ENCODE measurements at regions not wholly inside any gene's neighbourhood (a gene's known extent, or its start where the extent isn't known, plus 50 kb on each side); places are given as distances from the start of the nearest gene placed in this dataset.

GRCh38 chr9:81476813-81477490 lies 212.4 kb downstream of the TLE1 start:
- no peak for DNase-seq (ENCODE audit: low read depth in 1 of 2, low spot score in 1 of 2)
- in situ Hi-C loops (cut with HindIII; ENCODE audit: low pct_unique_long_range_greater_than_20kb, low sequenced_read_pairs), result no loop called here
- no peak for TF ChIP-seq JUND (IDR thresholded peaks at IDR 0.05; ENCODE audit: low read depth)

GRCh38 chr9:81474792-81475191 lies 214.6 kb downstream of the TLE1 start:
- no peak for TF ChIP-seq JUND (IDR thresholded peaks at IDR 0.05; ENCODE audit: low read depth)

GRCh38 chr9:81474125-81474524 lies 215.2 kb downstream of the TLE1 start:
- no peak for DNase-seq (ENCODE audit: low read depth in 1 of 2, low spot score in 1 of 2)
- in situ Hi-C loops (cut with HindIII; ENCODE audit: low pct_unique_long_range_greater_than_20kb, low sequenced_read_pairs), result no loop called here
- no peak for TF ChIP-seq JUND (IDR thresholded peaks at IDR 0.05; ENCODE audit: low read depth)

More at GRCh38 chr9:81474792-81475191, 214.6 kb downstream of the TLE1 start:
- DNase-seq (ENCODE audit: low read depth in 1 of 2, low spot score in 1 of 2), result no peak
- in situ Hi-C loops (cut with HindIII; ENCODE audit: low pct_unique_long_range_greater_than_20kb, low sequenced_read_pairs), result no loop called here

GRCh38 chr9:81473708-81474107 lies 215.6 kb downstream of the TLE1 start:
- in situ Hi-C loops (cut with HindIII; ENCODE audit: low pct_unique_long_range_greater_than_20kb, low sequenced_read_pairs), result no loop called here
- no peak for TF ChIP-seq JUND (IDR thresholded peaks at IDR 0.05; ENCODE audit: low read depth)
- no peak for DNase-seq (ENCODE audit: low read depth in 1 of 2, low spot score in 1 of 2)

GRCh38 chr9:81473206-81473605 lies 216.1 kb downstream of the TLE1 start:
- in situ Hi-C loops (cut with HindIII; ENCODE audit: low pct_unique_long_range_greater_than_20kb, low sequenced_read_pairs), result no loop called here
- no peak for DNase-seq (ENCODE audit: low read depth in 1 of 2, low spot score in 1 of 2)
- TF ChIP-seq JUND (IDR thresholded peaks at IDR 0.05; ENCODE audit: low read depth), result no peak

GRCh38 chr9:81472701-81473100 lies 216.6 kb downstream of the TLE1 start:
- in situ Hi-C loops (cut with HindIII; ENCODE audit: low pct_unique_long_range_greater_than_20kb, low sequenced_read_pairs), result no loop called here
- TF ChIP-seq JUND (IDR thresholded peaks at IDR 0.05; ENCODE audit: low read depth), result no peak

GRCh38 chr9:81470864-81471263 lies 218.5 kb downstream of the TLE1 start:
- in situ Hi-C loops (cut with HindIII; ENCODE audit: low pct_unique_long_range_greater_than_20kb, low sequenced_read_pairs), result no loop called here
- DNase-seq (ENCODE audit: low read depth in 1 of 2, low spot score in 1 of 2), result no peak

More at GRCh38 chr9:81472701-81473100, 216.6 kb downstream of the TLE1 start:
- DNase-seq (ENCODE audit: low read depth in 1 of 2, low spot score in 1 of 2), result no peak

GRCh38 chr9:81468084-81468595 lies 221.2 kb downstream of the TLE1 start:
- DNase-seq (ENCODE audit: low read depth in 1 of 2, low spot score in 1 of 2), result no peak
- in situ Hi-C loops (cut with HindIII; ENCODE audit: low pct_unique_long_range_greater_than_20kb, low sequenced_read_pairs), result no loop called here
- no peak for TF ChIP-seq JUND (IDR thresholded peaks at IDR 0.05; ENCODE audit: low read depth)

More at GRCh38 chr9:81470864-81471263, 218.5 kb downstream of the TLE1 start:
- TF ChIP-seq JUND (IDR thresholded peaks at IDR 0.05; ENCODE audit: low read depth), result no peak

GRCh38 chr9:81466981-81467380 lies 222.4 kb downstream of the TLE1 start:
- DNase-seq (ENCODE audit: low read depth in 1 of 2, low spot score in 1 of 2), result no peak
- no peak for TF ChIP-seq JUND (IDR thresholded peaks at IDR 0.05; ENCODE audit: low read depth)
- in situ Hi-C loops (cut with HindIII; ENCODE audit: low pct_unique_long_range_greater_than_20kb, low sequenced_read_pairs), result no loop called here

- in situ Hi-C loops (cut with HindIII; ENCODE audit: low pct_unique_long_range_greater_than_20kb, low sequenced_read_pairs), result no loop called here
- DNase-seq (ENCODE audit: low read depth in 1 of 2, low spot score in 1 of 2), result no peak
- no peak for TF ChIP-seq JUND (IDR thresholded peaks at IDR 0.05; ENCODE audit: low read depth)
Observed at GRCh38 chr9:81465468-81466011, 223.8 kb downstream of the TLE1 start.

GRCh38 chr9:81462801-81463200 lies 226.5 kb downstream of the TLE1 start:
- no peak for DNase-seq (ENCODE audit: low read depth in 1 of 2, low spot score in 1 of 2)
- in situ Hi-C loops (cut with HindIII; ENCODE audit: low pct_unique_long_range_greater_than_20kb, low sequenced_read_pairs), result no loop called here
- TF ChIP-seq JUND (IDR thresholded peaks at IDR 0.05; ENCODE audit: low read depth), result no peak

- TF ChIP-seq JUND (IDR thresholded peaks at IDR 0.05; ENCODE audit: low read depth), result no peak
- no peak for DNase-seq (ENCODE audit: low read depth in 1 of 2, low spot score in 1 of 2)
- in situ Hi-C loops (cut with HindIII; ENCODE audit: low pct_unique_long_range_greater_than_20kb, low sequenced_read_pairs), result no loop called here
Observed at GRCh38 chr9:81461196-81461595, 228.2 kb downstream of the TLE1 start.

- no peak for DNase-seq (ENCODE audit: low read depth in 1 of 2, low spot score in 1 of 2)
- no peak for TF ChIP-seq JUND (IDR thresholded peaks at IDR 0.05; ENCODE audit: low read depth)
- in situ Hi-C loops (cut with HindIII; ENCODE audit: low pct_unique_long_range_greater_than_20kb, low sequenced_read_pairs), result no loop called here
Observed at GRCh38 chr9:81460693-81461092, 228.7 kb downstream of the TLE1 start.
